ENCODE measurements at regions not wholly inside any gene's neighbourhood (a gene's known extent, or its start where the extent isn't known, plus 50 kb on each side); places are given as distances from the start of the nearest gene placed in this dataset.

DNA sequence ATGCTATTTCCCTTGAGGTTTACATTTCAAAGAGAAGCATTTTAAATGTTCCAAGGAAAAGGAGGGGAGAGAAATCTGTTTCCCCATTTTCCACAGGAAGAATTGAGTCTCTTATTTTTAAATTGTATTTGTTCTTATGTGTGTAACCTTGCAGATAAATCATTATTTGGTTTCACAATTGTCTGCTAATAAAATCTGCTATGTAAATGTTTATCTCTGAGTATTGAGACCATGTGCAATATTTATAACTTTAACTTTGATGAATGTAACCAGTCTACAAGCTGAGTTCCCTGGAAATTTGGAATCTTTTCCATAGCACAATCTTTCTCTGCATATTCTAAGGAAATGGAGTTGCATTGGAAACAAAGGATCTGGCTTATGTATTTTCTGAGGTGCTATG lies 209.6 kb downstream of the PTBP2 start:
- no peak for DNase-seq
- no peaks in the 10 kb centered on the region for H3K4me1 Mint-ChIP-seq (ENCODE audit: low read depth)
- no peak overlapping the region for H3K4me3 Mint-ChIP-seq
- no peaks in the 10 kb centered on the region for H3K27me3 Mint-ChIP-seq
- H3K27ac Mint-ChIP-seq = no peak overlapping the region
- H3K9me3 Mint-ChIP-seq = no peaks in the 10 kb centered on the region
- no peaks in the 10 kb centered on the region for H3K36me3 Mint-ChIP-seq (ENCODE audit: low read depth)

DNA sequence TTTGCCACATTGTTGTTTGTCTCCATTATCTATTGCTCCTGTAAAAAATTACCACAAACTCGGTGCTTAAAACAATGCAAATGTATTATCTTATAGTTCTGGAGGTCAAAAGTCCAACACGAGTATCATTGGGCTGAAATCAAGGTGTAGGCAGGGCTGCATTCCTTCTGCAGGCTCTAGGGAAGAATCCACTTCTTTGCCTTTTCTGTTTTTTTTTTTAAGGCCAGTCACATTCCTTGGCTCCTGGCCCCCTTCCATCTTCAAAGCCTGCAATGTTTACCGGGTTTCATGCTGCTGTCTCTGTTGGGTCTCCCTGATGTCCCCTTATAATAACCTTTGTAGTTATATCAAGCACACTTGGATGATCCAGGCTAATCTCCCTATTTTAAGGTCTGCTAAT lies 212.7 kb downstream of the PTBP2 start:
- Mint-ChIP-seq H3K27ac (no peak overlapping the region), H3K4me1 (ENCODE audit: low read depth) (no peaks in the 10 kb centered on the region), H3K36me3 (ENCODE audit: low read depth) (no peaks in the 10 kb centered on the region), H3K9me3 (no peaks in the 10 kb centered on the region), H3K4me3 (no peak overlapping the region), H3K27me3 (no peaks in the 10 kb centered on the region)
- no peak for DNase-seq

DNA sequence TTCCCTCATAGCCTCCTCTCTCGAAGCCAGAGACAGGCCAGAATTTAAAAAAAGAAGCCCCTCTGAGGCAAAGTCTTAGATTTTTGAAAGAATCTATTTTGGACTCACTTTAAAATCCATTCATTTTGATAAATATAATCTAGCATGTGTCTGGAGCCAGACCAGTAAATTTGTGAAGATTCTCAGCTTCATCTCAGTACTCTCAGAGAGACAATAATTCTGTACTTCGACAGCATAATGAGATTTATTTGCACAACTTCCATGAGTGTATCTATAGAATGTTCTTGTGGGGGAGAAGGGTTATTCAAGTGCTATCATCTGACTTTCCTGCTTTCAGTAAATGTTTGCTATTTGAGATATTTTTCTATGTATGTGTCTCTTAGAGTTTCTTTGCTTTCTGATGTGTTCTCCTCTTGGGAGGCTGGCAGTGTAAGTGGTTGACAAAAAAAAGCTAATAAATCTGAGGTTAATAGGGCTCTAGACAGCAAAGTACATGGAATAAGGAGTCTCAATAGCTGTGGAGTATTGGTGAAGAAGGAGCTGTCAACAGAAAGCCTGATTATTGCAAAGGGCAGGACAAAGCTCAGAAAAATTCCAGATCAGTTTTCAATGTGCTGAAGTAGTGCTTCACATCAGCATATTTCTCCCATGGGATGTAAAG lies 223.0 kb downstream of the PTBP2 start:
- no peak overlapping the region for H3K27ac Mint-ChIP-seq
- no peaks in the 10 kb centered on the region for H3K4me1 Mint-ChIP-seq (ENCODE audit: low read depth)
- H3K36me3 Mint-ChIP-seq (ENCODE audit: low read depth) = no peaks in the 10 kb centered on the region
- DNase-seq = no peak
- H3K27me3 Mint-ChIP-seq = peaks cover 11% of the 10 kb centered on the region
- no peak overlapping the region for H3K4me3 Mint-ChIP-seq
- H3K9me3 Mint-ChIP-seq = no peaks in the 10 kb centered on the region

DNA sequence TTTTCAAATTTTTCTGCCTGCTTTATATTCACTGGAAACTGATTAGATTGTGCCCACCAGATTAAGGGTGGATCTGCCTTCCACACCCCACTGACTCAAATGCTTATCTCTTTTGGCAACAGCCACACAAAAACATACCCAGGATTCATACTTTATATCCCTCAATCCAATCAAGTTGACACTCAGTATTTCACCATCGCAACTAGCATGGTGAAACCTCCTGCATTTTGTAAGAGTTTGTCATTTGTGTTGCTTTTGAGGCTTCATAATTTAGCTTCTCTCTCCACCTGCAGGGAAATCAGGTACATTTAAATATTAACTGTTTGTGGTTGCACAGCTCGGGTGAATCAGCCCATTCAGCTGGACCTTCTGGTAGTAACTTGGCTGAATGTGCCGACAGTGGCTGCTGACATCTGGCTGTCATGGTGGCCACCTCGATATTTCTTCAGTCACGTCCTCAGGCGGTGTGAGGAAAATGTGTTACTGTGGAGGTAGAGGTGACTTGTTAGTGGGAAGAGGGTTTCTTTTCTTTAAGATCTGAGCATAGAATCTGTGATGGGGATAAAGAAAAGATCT lies 224.0 kb downstream of the PTBP2 start:
- no peak overlapping the region for H3K27ac Mint-ChIP-seq
- peaks cover 11% of the 10 kb centered on the region for H3K27me3 Mint-ChIP-seq
- no peak for DNase-seq
- H3K4me3 Mint-ChIP-seq = no peak overlapping the region
- no peaks in the 10 kb centered on the region for H3K9me3 Mint-ChIP-seq
- H3K36me3 Mint-ChIP-seq (ENCODE audit: low read depth) = no peaks in the 10 kb centered on the region
- no peaks in the 10 kb centered on the region for H3K4me1 Mint-ChIP-seq (ENCODE audit: low read depth)

DNA sequence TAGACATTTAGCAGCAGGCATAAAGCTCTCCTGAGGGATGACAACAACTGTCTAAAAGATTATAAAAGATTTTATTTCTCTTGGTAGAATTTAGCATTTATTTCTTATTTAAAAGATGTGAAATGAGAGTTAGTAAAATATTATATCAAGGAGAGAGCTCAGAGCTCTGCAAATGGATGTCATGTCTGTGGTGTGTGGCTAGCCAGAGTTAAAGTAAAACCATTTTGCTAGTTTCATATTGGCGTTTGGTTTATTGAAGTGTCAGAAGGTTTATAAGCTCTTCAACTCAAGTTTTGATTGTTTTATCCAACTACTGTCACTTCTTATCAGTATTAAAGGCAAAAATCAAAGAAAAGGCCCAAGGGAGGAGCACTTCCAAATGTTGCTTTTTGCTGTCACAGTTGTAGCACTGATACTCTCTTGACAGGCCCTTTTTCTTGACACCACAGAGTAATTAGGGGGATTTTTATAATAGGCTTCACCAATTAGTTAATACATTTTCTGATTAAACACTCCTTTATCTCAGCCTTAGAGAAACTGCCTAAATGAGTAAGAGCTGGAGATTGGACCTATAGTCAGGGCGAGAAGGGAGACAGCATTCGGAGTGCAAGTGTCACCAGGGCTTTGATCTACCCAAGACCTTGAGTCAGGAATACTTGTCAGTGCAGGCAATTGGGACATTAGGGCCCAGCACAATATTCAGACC lies 233.9 kb downstream of the PTBP2 start:
- Mint-ChIP-seq H3K4me3 (no peak overlapping the region), H3K27me3 (no peaks in the 10 kb centered on the region), H3K36me3 (ENCODE audit: low read depth) (no peaks in the 10 kb centered on the region), H3K27ac (no peak overlapping the region), H3K4me1 (ENCODE audit: low read depth) (no peaks in the 10 kb centered on the region), H3K9me3 (no peaks in the 10 kb centered on the region)
- no peak for DNase-seq

DNA sequence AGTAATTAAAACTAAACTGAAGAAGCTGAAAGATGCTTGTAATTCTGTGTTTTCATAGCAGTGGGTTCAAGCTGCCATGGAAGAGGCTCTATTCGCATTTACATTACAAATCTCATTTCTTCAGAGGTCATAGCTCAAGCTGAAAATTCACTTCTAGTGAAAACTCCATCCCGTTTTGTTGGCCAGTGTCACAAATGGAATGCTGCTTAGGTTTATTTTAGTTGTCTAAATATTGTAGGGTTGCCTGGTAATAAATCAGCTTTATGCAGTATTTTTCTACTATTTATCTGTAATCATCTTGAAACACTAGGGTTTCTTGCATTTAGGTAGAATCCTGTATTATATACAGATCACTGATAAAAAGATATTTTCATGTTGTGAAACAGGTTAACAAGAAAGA lies 240.6 kb downstream of the PTBP2 start:
- Mint-ChIP-seq H3K4me1 (ENCODE audit: low read depth) (no peaks in the 10 kb centered on the region), H3K9me3 (no peaks in the 10 kb centered on the region), H3K27ac (no peak overlapping the region), H3K4me3 (no peak overlapping the region), H3K27me3 (peaks cover 19% of the 10 kb centered on the region), H3K36me3 (ENCODE audit: low read depth) (no peaks in the 10 kb centered on the region)
- no peak for DNase-seq

DNA sequence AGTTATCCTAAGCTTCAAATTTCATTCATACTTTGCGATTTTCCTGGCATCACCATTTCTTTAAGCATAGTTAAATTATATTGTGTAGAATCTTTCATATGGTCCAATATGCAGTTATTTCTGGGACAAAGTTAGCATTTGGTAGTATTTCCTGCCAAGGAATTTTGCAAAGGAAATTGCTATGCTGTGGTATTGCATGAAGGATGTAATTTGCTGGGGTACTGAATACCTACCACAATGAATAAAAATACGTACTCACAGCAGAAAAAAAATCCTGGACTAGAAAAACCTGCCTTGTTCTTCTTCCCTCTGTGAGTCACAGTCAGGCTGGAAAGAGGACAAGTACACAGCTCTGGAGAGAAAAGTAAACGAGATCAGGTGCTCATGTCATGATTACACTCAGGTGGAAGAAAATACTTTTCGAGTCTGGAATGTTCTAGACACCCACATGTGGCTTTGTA lies 241.2 kb downstream of the PTBP2 start:
- Mint-ChIP-seq H3K27me3 (peaks cover 22% of the 10 kb centered on the region), H3K9me3 (no peaks in the 10 kb centered on the region), H3K36me3 (ENCODE audit: low read depth) (no peaks in the 10 kb centered on the region), H3K4me1 (ENCODE audit: low read depth) (no peaks in the 10 kb centered on the region), H3K4me3 (no peak overlapping the region), H3K27ac (no peak overlapping the region)
- no peak for DNase-seq

DNA sequence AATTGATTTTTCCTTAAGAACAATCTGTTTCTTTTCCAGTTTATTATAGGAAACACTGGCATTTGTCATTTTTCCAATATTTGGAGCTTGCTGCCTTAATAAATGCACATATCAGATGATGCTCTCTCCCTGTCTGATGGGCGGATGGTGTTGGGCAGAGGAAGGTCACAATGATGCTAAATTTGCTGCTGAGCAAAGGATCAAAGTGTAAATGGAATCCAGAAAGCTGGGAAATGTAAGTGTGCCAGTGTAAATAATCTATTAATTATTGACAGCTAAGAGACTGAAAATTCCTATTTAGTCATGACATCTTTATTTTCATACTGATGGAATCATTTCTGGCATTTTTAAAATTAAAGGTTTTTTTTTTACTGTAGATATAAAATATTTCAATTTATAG lies 243.2 kb downstream of the PTBP2 start:
- Mint-ChIP-seq H3K4me3 (no peak overlapping the region), H3K27me3 (peaks cover 38% of the 10 kb centered on the region), H3K27ac (no peak overlapping the region), H3K36me3 (ENCODE audit: low read depth) (no peaks in the 10 kb centered on the region), H3K9me3 (no peaks in the 10 kb centered on the region), H3K4me1 (ENCODE audit: low read depth) (no peaks in the 10 kb centered on the region)
- DNase-seq = no peak

DNA sequence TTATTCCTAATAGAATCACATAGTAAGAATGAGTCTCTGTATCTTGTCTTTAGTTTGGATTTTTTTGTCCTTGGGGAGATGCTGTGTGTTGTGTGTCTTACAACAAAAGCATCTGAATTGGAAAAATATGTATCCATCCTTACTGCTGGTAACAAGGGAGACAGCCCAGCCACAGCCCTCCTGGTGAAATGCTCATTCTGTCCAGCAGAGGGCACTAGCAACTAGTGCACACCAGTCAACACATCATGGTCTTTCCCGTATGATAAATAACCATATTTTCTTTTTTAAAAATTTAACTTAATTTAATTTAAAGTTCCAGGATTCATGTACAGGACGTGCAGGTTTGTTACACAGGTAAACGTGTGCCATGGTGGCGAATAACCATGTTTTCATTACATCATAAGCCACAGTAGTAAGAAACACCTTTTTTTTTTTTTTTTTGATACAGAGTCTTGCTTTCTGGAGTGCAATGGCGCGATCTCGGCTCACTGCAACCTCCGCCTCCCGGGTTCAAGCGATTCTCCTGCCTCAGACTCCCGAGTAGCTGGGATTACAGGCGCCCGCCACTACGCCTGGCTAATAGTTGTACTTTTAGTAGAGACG lies 245.1 kb downstream of the PTBP2 start:
- H3K27me3 Mint-ChIP-seq = peaks cover 53% of the 10 kb centered on the region
- no peaks in the 10 kb centered on the region for H3K4me1 Mint-ChIP-seq (ENCODE audit: low read depth)
- peak; percentile 76 for DNase-seq
- H3K36me3 Mint-ChIP-seq (ENCODE audit: low read depth) = no peaks in the 10 kb centered on the region
- H3K4me3 Mint-ChIP-seq = no peak overlapping the region
- H3K9me3 Mint-ChIP-seq = no peaks in the 10 kb centered on the region
- H3K27ac Mint-ChIP-seq = no peak overlapping the region

DNA sequence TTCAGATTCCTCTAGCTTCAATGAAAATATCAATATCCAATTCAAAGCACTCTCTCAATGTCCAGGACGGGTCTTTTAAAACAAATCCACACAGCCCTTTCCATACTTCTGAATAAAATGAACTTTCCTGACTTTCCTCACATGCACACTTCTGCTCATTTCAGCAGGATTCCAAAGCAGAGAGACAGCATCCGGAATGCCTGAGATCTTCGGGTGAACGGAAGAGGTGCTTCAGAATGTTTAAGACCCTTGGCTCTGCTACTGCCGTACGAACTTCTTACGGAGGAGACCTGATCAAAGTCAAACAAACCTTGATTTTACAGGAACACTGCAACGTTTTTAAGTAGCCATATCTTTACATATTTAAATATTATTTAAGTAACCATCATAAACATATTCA lies 245.7 kb downstream of the PTBP2 start:
- H3K4me1 Mint-ChIP-seq (ENCODE audit: low read depth) = no peaks in the 10 kb centered on the region
- no peaks in the 10 kb centered on the region for H3K9me3 Mint-ChIP-seq
- H3K27me3 Mint-ChIP-seq = peaks cover 54% of the 10 kb centered on the region
- no peak overlapping the region for H3K4me3 Mint-ChIP-seq
- no peaks in the 10 kb centered on the region for H3K36me3 Mint-ChIP-seq (ENCODE audit: low read depth)
- DNase-seq = no peak
- H3K27ac Mint-ChIP-seq = no peak overlapping the region

DNA sequence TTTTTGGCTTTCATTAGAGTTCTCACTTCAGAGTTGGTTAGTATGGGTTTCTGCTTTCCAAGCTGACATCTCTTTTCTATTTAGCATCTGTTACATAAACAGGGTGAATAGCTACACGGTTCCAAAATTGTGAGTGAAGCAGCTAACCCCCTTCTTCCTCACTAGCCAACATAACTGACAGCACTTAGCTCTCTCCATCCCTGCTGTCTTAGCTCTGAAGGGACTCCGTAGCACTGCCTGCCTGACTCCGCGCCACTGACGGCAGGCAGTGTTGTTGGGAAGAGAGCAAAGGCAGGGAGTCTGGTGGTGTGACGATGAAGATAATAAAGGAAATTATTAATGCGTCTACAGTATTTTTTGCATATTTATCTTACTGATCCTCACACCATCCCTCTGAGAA lies 247.0 kb downstream of the PTBP2 start:
- Mint-ChIP-seq H3K9me3 (no peaks in the 10 kb centered on the region), H3K4me3 (no peak overlapping the region), H3K4me1 (ENCODE audit: low read depth) (no peaks in the 10 kb centered on the region), H3K27me3 (peaks cover 61% of the 10 kb centered on the region), H3K36me3 (ENCODE audit: low read depth) (no peaks in the 10 kb centered on the region), H3K27ac (no peak overlapping the region)
- DNase-seq = no peak

DNA sequence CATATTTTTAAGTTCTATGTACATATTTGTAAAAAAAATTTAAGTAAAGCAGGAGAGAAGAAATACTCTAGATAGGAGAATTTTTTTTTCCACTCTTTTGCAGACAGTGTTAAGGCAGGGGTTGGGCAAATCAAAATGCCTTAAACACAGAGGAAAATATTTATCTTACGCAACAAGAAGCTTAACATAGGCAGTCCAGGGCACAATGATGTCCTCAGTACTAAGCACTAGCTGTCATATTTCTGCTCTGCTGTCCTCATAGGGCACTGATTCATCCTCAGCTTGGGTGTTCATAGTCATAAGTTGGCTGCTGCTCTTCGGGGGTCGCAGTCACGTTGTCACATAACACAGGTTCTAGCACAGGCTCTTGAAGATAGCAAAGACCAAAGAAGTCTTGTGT lies 247.4 kb downstream of the PTBP2 start:
- H3K9me3 Mint-ChIP-seq = no peaks in the 10 kb centered on the region
- H3K36me3 Mint-ChIP-seq (ENCODE audit: low read depth) = no peaks in the 10 kb centered on the region
- no peak for DNase-seq
- H3K4me1 Mint-ChIP-seq (ENCODE audit: low read depth) = no peaks in the 10 kb centered on the region
- H3K27ac Mint-ChIP-seq = no peak overlapping the region
- peaks cover 65% of the 10 kb centered on the region for H3K27me3 Mint-ChIP-seq
- H3K4me3 Mint-ChIP-seq = no peak overlapping the region

DNA sequence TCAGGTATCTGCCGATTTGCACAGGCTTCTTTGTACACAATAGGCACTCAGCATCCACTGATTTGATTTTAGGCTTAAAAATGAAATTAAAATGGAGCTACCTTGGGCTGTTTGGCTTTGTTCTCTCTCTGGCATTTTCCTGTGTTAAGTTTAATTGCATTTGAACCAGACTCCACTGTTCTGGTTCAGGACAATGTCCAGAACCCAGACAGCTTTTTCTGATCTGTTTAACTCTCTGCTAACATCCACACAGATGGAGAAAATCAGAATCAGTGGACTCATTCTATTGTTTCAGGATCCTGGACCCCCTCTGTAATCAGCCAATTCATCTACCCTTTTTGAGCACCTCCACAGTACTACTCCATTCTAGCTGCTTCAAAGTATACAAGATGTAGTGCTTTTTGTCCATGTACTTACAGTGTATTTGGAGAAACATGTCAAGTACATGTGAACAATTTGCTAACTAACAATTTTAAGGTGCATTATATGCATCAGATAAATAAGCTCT lies 248.1 kb downstream of the PTBP2 start:
- Mint-ChIP-seq H3K27ac (no peak overlapping the region), H3K4me3 (no peak overlapping the region), H3K36me3 (ENCODE audit: low read depth) (no peaks in the 10 kb centered on the region), H3K9me3 (no peaks in the 10 kb centered on the region), H3K27me3 (peaks cover 67% of the 10 kb centered on the region), H3K4me1 (ENCODE audit: low read depth) (no peaks in the 10 kb centered on the region)
- no peak for DNase-seq

DNA sequence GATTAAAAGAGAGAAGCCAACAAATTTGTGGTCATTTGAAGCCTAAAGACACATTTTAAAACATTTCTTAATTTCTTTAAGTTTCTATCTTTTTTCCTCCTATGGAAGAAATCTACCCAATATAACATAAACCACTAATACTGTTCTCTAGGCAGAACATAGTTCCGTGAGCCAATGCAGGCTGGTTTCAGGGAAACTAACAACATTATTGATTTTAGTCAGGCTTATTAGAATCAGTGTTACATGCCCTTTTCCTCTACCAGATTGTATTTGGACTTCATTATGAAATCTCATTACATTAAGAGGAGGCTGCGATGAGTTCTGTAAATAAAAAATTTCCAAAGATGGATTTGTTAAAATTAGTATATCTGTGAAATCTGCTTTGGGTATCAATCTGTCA lies 249.9 kb downstream of the PTBP2 start:
- no peak overlapping the region for H3K27ac Mint-ChIP-seq
- DNase-seq = no peak
- H3K27me3 Mint-ChIP-seq = peaks cover 67% of the 10 kb centered on the region
- H3K9me3 Mint-ChIP-seq = no peaks in the 10 kb centered on the region
- no peaks in the 10 kb centered on the region for H3K36me3 Mint-ChIP-seq (ENCODE audit: low read depth)
- no peaks in the 10 kb centered on the region for H3K4me1 Mint-ChIP-seq (ENCODE audit: low read depth)
- H3K4me3 Mint-ChIP-seq = no peak overlapping the region

Measured in activated T-cell treated with anti-CD3 and anti-CD28 coated beads, Interleukin-2, amount 50 U/mL, for 24 hours (primary cell).